WI38 (cell line): ENCODE measurements at regions not wholly inside any gene's neighbourhood (a gene's known extent, or its start where the extent isn't known, plus 50 kb on each side); places are given as distances from the start of the nearest gene placed in this dataset.

ENCODE experiments used
- H3K4me3 ChIP-seq: 2 replicates; pipeline ENCODE4 v1.5.1; 2011; ENCODE audit warnings: low read depth, mild to moderate bottlenecking, control low read depth, low read length
- TF ChIP-seq, protein P1 (sequence below): IDR thresholded peaks from 2 replicates; pipeline ENCODE4 v1.5.1; 2012; ENCODE audit warnings: low read depth, mild to moderate bottlenecking, control low read depth, low read length

GRCh38 chr7:437329-438251, 82.1 kb downstream of the PDGFA start:
- TF ChIP-seq, protein P1, sequence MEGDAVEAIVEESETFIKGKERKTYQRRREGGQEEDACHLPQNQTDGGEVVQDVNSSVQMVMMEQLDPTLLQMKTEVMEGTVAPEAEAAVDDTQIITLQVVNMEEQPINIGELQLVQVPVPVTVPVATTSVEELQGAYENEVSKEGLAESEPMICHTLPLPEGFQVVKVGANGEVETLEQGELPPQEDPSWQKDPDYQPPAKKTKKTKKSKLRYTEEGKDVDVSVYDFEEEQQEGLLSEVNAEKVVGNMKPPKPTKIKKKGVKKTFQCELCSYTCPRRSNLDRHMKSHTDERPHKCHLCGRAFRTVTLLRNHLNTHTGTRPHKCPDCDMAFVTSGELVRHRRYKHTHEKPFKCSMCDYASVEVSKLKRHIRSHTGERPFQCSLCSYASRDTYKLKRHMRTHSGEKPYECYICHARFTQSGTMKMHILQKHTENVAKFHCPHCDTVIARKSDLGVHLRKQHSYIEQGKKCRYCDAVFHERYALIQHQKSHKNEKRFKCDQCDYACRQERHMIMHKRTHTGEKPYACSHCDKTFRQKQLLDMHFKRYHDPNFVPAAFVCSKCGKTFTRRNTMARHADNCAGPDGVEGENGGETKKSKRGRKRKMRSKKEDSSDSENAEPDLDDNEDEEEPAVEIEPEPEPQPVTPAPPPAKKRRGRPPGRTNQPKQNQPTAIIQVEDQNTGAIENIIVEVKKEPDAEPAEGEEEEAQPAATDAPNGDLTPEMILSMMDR, result no peak
- no peak overlapping the region for H3K4me3 ChIP-seq

DNA sequence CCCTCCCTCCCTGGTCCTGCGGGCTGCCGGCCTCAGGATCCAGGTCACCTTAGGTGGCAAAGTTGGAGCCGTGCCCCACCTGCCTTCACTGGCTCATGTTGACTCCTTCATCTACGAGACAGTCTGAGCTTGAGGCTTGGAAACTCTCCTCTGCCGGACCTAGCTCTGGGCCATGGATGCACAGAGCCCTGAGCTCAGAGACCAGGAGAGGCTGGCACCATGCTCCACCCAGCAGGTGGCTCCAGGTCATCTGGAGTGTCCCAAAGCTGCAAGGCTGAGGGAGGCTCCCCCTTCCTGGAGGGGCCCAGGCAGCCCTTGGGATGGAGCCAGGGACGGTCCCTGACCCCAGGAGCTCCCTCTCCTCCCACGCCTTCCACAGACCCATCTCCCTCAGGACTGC, 81.3 kb downstream of the PDGFA start:
- TF ChIP-seq, protein P1, result no peak
- no peak overlapping the region for H3K4me3 ChIP-seq

DNA sequence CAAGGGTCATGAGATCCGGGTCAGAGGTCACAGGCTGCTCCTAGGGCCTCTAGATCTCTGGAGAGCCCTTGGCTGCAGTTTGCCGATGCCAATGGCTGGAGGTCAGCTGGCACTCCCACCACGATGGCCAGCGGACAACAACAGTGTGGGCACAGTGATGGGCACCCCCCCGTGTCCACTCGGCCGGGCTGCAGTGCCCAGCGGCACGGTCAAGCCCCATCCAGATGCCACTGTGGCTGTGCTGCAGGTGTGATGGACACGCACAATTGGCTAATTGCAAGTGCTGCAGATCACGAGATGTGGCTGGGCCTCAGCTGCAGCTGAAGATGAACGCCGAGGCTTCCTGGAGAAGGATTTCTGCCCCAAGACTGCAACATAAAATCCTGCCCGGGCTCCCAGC, 80.7 kb downstream of the PDGFA start:
- H3K4me3 ChIP-seq, result no peak overlapping the region
- TF ChIP-seq, protein P1, result no peak

GRCh38 chr7:440059-440749, 79.4 kb downstream of the PDGFA start:
- H3K4me3 ChIP-seq, result no peak overlapping the region
- TF ChIP-seq, protein P1, result no peak

- TF ChIP-seq, protein P1, result no peak
- no peak overlapping the region for H3K4me3 ChIP-seq
These were observed 77.8 kb downstream of the PDGFA start for GRCh38 chr7:441684-442421.

DNA sequence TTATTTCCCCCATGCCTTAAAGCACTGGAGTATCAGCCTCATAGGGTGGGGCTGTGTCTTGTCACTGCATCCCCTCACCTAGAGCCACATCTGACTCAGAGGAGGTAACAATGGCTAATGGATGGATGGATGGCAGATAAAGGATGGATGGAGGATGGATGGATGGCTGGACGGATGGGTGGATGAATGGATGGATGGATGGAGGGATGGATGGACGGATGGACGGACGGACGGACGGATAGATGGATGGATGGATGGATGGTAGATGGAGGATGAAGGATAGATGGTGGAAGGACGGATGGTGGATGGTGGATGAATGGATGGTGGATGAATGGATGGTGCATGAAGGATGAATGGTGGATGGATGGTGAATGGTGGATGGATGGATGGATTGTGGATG, 77.2 kb downstream of the PDGFA start:
- H3K4me3 ChIP-seq, result no peak overlapping the region
- TF ChIP-seq, protein P1, result no peak
